Renal cortical epithelial cell (primary cell): ENCODE measurements at regions not wholly inside any gene's neighbourhood (a gene's known extent, or its start where the extent isn't known, plus 50 kb on each side); places are given as distances from the start of the nearest gene placed in this dataset.
A peak's percentile ranks its signal among the peaks of the same experiment; 100 is the strongest.

Experiments used
- DNase-seq: peaks from one replicate; pipeline ENCODE4 v3.0.0-alpha.2; 2011; ENCODE audit warnings: low read depth

GRCh38 chr11:109804911-109805310 is 288.3 kb upstream of the ZC3H12C start:
- no peak for DNase-seq

- DNase-seq: no peak
Measured at GRCh38 chr11:109806205-109806604, 287.0 kb upstream of the ZC3H12C start.

- DNase-seq: no peak
Measured at GRCh38 chr11:109808569-109808968, 284.6 kb upstream of the ZC3H12C start.

GRCh38 chr11:109814824-109815223 is 278.4 kb upstream of the ZC3H12C start:
- no peak for DNase-seq

- DNase-seq: no peak
Measured at GRCh38 chr11:109815500-109816150, 277.6 kb upstream of the ZC3H12C start.

GRCh38 chr11:109818290-109818689 is 274.9 kb upstream of the ZC3H12C start:
- no peak for DNase-seq

- peak; percentile 13 for DNase-seq
Measured at GRCh38 chr11:109819410-109819809, 273.8 kb upstream of the ZC3H12C start.

- DNase-seq: no peak
Measured at GRCh38 chr11:109821511-109821910, 271.7 kb upstream of the ZC3H12C start.

GRCh38 chr11:109822436-109823102 is 270.6 kb upstream of the ZC3H12C start:
- no peak for DNase-seq

- no peak for DNase-seq
Measured at GRCh38 chr11:109828387-109828786, 264.8 kb upstream of the ZC3H12C start.

- no peak for DNase-seq
Measured at GRCh38 chr11:109838026-109838425, 255.2 kb upstream of the ZC3H12C start.

- no peak for DNase-seq
Measured at GRCh38 chr11:109845437-109845836, 247.8 kb upstream of the ZC3H12C start.

- DNase-seq: no peak
Measured at GRCh38 chr11:109847621-109848020, 245.6 kb upstream of the ZC3H12C start.

- no peak for DNase-seq
Measured at GRCh38 chr11:109849051-109849450, 244.1 kb upstream of the ZC3H12C start.

- DNase-seq: no peak
Measured at GRCh38 chr11:109849946-109850345, 243.2 kb upstream of the ZC3H12C start.

GRCh38 chr11:109851780-109852390 is 241.3 kb upstream of the ZC3H12C start:
- no peak for DNase-seq

GRCh38 chr11:109853156-109853776 is 239.9 kb upstream of the ZC3H12C start:
- peak; percentile 82 for DNase-seq

GRCh38 chr11:109854731-109855130 is 238.5 kb upstream of the ZC3H12C start:
- DNase-seq: no peak

- DNase-seq: no peak
Measured at GRCh38 chr11:109856928-109857327, 236.3 kb upstream of the ZC3H12C start.

GRCh38 chr11:109857637-109858036 is 235.6 kb upstream of the ZC3H12C start:
- no peak for DNase-seq

GRCh38 chr11:109858152-109858551 is 235.0 kb upstream of the ZC3H12C start:
- no peak for DNase-seq

GRCh38 chr11:109859045-109859724 is 234.0 kb upstream of the ZC3H12C start:
- peak; percentile 83 for DNase-seq
